ENCODE measurements at regions not wholly inside any gene's neighbourhood (a gene's known extent, or its start where the extent isn't known, plus 50 kb on each side); places are given as distances from the start of the nearest gene placed in this dataset.

GRCh38 chr6:114762145-114762544, 419.3 kb upstream of the HS3ST5 start:
- DNase-seq, result no peak
- TF ChIP-seq POLR2A (IDR thresholded peaks at IDR 0.05; ENCODE audit: low read length) (no peak), GATA1 (IDR thresholded peaks at IDR 0.05; ENCODE audit: low read depth, low read length) (no peak)

- TF ChIP-seq POLR2A (IDR thresholded peaks at IDR 0.05; ENCODE audit: low read length), result no peak
- TF ChIP-seq GATA1 (IDR thresholded peaks at IDR 0.05; ENCODE audit: low read depth, low read length), result no peak
- DNase-seq, result peak; percentile 35 to 63
These were observed 405.3 kb upstream of the HS3ST5 start for GRCh38 chr6:114747995-114748625.

- TF ChIP-seq POLR2A (IDR thresholded peaks at IDR 0.05; ENCODE audit: low read length) (no peak), GATA1 (IDR thresholded peaks at IDR 0.05; ENCODE audit: low read depth, low read length) (no peak)
- no peak for DNase-seq
These were observed 397.7 kb upstream of the HS3ST5 start for GRCh38 chr6:114740547-114740946.

- no peak for DNase-seq
- no peak for TF ChIP-seq GATA1 (IDR thresholded peaks at IDR 0.05; ENCODE audit: low read depth, low read length)
- TF ChIP-seq POLR2A (IDR thresholded peaks at IDR 0.05; ENCODE audit: low read length), result no peak
These were observed 396.8 kb upstream of the HS3ST5 start for GRCh38 chr6:114739656-114740055.

- TF ChIP-seq GATA1 (IDR thresholded peaks at IDR 0.05; ENCODE audit: low read depth, low read length) (no peak), POLR2A (IDR thresholded peaks at IDR 0.05; ENCODE audit: low read length) (no peak)
- DNase-seq, result no peak
These were observed 392.4 kb upstream of the HS3ST5 start for GRCh38 chr6:114735025-114735735.

- no peak for DNase-seq
- TF ChIP-seq POLR2A (IDR thresholded peaks at IDR 0.05; ENCODE audit: low read length) (no peak), GATA1 (IDR thresholded peaks at IDR 0.05; ENCODE audit: low read depth, low read length) (no peak)
These were observed 390.8 kb upstream of the HS3ST5 start for GRCh38 chr6:114733596-114733995.

- DNase-seq, result no peak
- TF ChIP-seq POLR2A (IDR thresholded peaks at IDR 0.05; ENCODE audit: low read length) (no peak), GATA1 (IDR thresholded peaks at IDR 0.05; ENCODE audit: low read depth, low read length) (no peak)
These were observed 376.0 kb upstream of the HS3ST5 start for GRCh38 chr6:114718716-114719270.

- no peak for DNase-seq
- no peak for TF ChIP-seq GATA1 (IDR thresholded peaks at IDR 0.05; ENCODE audit: low read depth, low read length)
- TF ChIP-seq POLR2A (IDR thresholded peaks at IDR 0.05; ENCODE audit: low read length), result no peak
These were observed 375.4 kb upstream of the HS3ST5 start for GRCh38 chr6:114718186-114718585.

- TF ChIP-seq GATA1 (IDR thresholded peaks at IDR 0.05; ENCODE audit: low read depth, low read length) (no peak), POLR2A (IDR thresholded peaks at IDR 0.05; ENCODE audit: low read length) (no peak)
- no peak for DNase-seq
These were observed 372.1 kb upstream of the HS3ST5 start for GRCh38 chr6:114714836-114715507.

GRCh38 chr6:114713690-114714089, 370.9 kb upstream of the HS3ST5 start:
- no peak for DNase-seq
- TF ChIP-seq GATA1 (IDR thresholded peaks at IDR 0.05; ENCODE audit: low read depth, low read length), result no peak
- TF ChIP-seq POLR2A (IDR thresholded peaks at IDR 0.05; ENCODE audit: low read length), result no peak

- TF ChIP-seq POLR2A (IDR thresholded peaks at IDR 0.05; ENCODE audit: low read length) (no peak), GATA1 (IDR thresholded peaks at IDR 0.05; ENCODE audit: low read depth, low read length) (no peak)
- no peak for DNase-seq
These were observed 369.4 kb upstream of the HS3ST5 start for GRCh38 chr6:114712129-114712662.

- TF ChIP-seq POLR2A (IDR thresholded peaks at IDR 0.05; ENCODE audit: low read length), result no peak
- no peak for TF ChIP-seq GATA1 (IDR thresholded peaks at IDR 0.05; ENCODE audit: low read depth, low read length)
- no peak for DNase-seq
These were observed 364.3 kb upstream of the HS3ST5 start for GRCh38 chr6:114707081-114707620.

GRCh38 chr6:114690625-114691024, 347.8 kb upstream of the HS3ST5 start:
- no peak for TF ChIP-seq GATA1 (IDR thresholded peaks at IDR 0.05; ENCODE audit: low read depth, low read length)
- TF ChIP-seq POLR2A (IDR thresholded peaks at IDR 0.05; ENCODE audit: low read length), result no peak
- DNase-seq, result no peak

- DNase-seq, result no peak
- TF ChIP-seq POLR2A (IDR thresholded peaks at IDR 0.05; ENCODE audit: low read length) (no peak), GATA1 (IDR thresholded peaks at IDR 0.05; ENCODE audit: low read depth, low read length) (no peak)
These were observed 316.7 kb upstream of the HS3ST5 start for GRCh38 chr6:114659513-114659912.
